ENCODE measurements at regions not wholly inside any gene's neighbourhood (a gene's known extent, or its start where the extent isn't known, plus 50 kb on each side); places are given as distances from the start of the nearest gene placed in this dataset.

DNA sequence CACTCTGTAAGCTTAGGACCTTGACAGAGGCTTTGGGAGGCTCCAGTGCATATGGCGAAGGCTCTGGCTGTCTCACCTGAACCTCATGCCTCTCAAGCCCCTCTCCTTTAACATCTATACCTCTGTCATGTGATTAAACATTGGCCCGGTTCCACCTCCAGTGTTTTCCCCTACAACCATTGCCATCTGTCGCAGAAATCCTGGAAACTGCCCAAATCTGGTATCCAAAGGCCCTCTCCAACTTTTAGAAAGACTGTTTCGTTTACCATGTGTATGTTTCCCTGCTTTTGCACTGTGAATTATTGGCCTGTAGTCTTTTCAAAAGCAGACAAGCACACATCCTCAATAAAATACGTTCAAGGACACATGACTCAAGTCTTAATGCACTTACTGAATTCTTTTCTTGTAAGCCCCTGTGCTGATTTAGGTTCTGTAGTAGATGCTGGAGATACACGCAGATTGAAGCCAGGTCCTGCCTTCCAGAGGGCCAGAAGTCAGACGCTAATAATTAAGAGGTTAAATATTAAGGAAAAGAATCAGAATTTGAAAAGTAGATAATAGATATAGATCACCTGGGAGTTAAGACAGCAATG is 386.4 kb upstream of the SLC14A2 start:
- H3K9me3 ChIP-seq (ENCODE audit: control insufficient read depth, insufficient read depth, low read length): peaks cover 6% of the 10 kb centered on the region
- H3K4me2 ChIP-seq (ENCODE audit: low read depth, low read length): no peak overlapping the region
- peaks cover 12% of the 10 kb centered on the region for H3K4me1 ChIP-seq (ENCODE audit: control insufficient read depth, insufficient read depth, low read length)
- no peak overlapping the region for H3K56ac ChIP-seq (ENCODE audit: extremely low read depth, insufficient read depth, low read length)
- no peaks in the 10 kb centered on the region for H4K20me1 ChIP-seq (ENCODE audit: insufficient read depth, low read length)
- no TSS peak for BruUV-seq (replicated peaks)
- no peak overlapping the region; the same call in 1 of the 2 replicates for H3K18ac ChIP-seq (ENCODE audit: low read depth, low read length)
- no peak overlapping the region for H2BK20ac ChIP-seq (ENCODE audit: low read depth, low read length)
- no peak overlapping the region for H2AFZ ChIP-seq (replicated peaks; ENCODE audit: low read length, poor library complexity)
- H2BK15ac ChIP-seq (ENCODE audit: low read depth, low read length): no peak overlapping the region
- no peak overlapping the region for H3K9ac ChIP-seq (ENCODE audit: low read depth, low read length)
- in situ Hi-C loops (cut with MboI; ENCODE audit: low sequenced_read_pairs): no loop called here
- no peak overlapping the region for H3K4ac ChIP-seq (ENCODE audit: low read depth, low read length)
- 89% methylated on average over 1 of the region's 7 CpGs; no CpG with 5 or more reads in 1 of the 2 experiments for WGBS, 2 experiments (ENCODE audit: extremely low coverage in 2 of 2, insufficient read length in 1 of 2)
- H2BK120ac ChIP-seq (ENCODE audit: low read depth, low read length): no peak overlapping the region
- H4K5ac ChIP-seq (ENCODE audit: low read depth, low read length): no peak overlapping the region
- H3K14ac ChIP-seq (replicated peaks; ENCODE audit: low read depth, low read length): no peak overlapping the region
- H4K91ac ChIP-seq (ENCODE audit: insufficient read depth, low read depth, low read length): no peak overlapping the region
- no peak overlapping the region for H3K27ac ChIP-seq (ENCODE audit: insufficient read depth, low read length)
- H2AK9ac ChIP-seq (replicated peaks; ENCODE audit: low read depth, low read length, poor library complexity): no peak overlapping the region
- dilution Hi-C loops (cut with HindIII; ENCODE audit: low sequenced_read_pairs, unreplicated experiment): no loop called here
- no peaks in the 10 kb centered on the region for H3K36me3 ChIP-seq (ENCODE audit: control insufficient read depth, insufficient read depth, low read length)
- H2AK5ac ChIP-seq (ENCODE audit: low read depth, low read length): no peak overlapping the region
- DNase-seq (no peak), ATAC-seq (ENCODE audit: low read depth) (no peak)
- ChIA-PET POLR2A (ENCODE audit: unreplicated experiment) (no interaction called here), CTCF (no interaction called here)
- H3K4me3 ChIP-seq (ENCODE audit: insufficient read depth, low read depth, low read length): no peak overlapping the region
- no peaks in the 10 kb centered on the region for H3K9me1 ChIP-seq (ENCODE audit: insufficient read depth, low read length)
- H4K8ac ChIP-seq (ENCODE audit: low read depth in 2 of 2, low read length in 2 of 2): no peak overlapping the region
- intact Hi-C loops (cut with micrococcal nuclease): no loop called here
- no peak overlapping the region for H2BK5ac ChIP-seq (ENCODE audit: low read depth, low read length, poor library complexity, severe bottlenecking)
- H3K23ac ChIP-seq (ENCODE audit: low read depth, low read length): no peak overlapping the region
- H3K27me3 ChIP-seq (ENCODE audit: control insufficient read depth, insufficient read depth, low read length): peaks cover 8% of the 10 kb centered on the region; the same call in 1 of the 2 replicates
- TF ChIP-seq NFE2L2 (IDR thresholded peaks at IDR 0.05; ENCODE audit: low read depth, low read length) (no peak), SMC3 (IDR thresholded peaks at IDR 0.05; ENCODE audit: low read depth, low read length) (no peak), RAD21 (IDR thresholded peaks at IDR 0.05; ENCODE audit: low read length) (no peak), RFX5 (IDR thresholded peaks at IDR 0.05; ENCODE audit: low read depth, low read length) (no peak), RCOR1 (IDR thresholded peaks at IDR 0.05; ENCODE audit: insufficient replicate concordance, low read length) (no peak), MAFK (IDR thresholded peaks at IDR 0.05; ENCODE audit: low read depth, low read length) (no peak), MXI1 (IDR thresholded peaks at IDR 0.05; ENCODE audit: borderline replicate concordance, low read depth, low read length) (no peak)
- TF ChIP-seq, protein P1, sequence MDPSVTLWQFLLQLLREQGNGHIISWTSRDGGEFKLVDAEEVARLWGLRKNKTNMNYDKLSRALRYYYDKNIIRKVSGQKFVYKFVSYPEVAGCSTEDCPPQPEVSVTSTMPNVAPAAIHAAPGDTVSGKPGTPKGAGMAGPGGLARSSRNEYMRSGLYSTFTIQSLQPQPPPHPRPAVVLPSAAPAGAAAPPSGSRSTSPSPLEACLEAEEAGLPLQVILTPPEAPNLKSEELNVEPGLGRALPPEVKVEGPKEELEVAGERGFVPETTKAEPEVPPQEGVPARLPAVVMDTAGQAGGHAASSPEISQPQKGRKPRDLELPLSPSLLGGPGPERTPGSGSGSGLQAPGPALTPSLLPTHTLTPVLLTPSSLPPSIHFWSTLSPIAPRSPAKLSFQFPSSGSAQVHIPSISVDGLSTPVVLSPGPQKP (IDR thresholded peaks at IDR 0.05; ENCODE audit: borderline replicate concordance, low read depth, low read length): no peak
- H3K79me1 ChIP-seq (ENCODE audit: low read depth in 1 of 2, low read length in 2 of 2): no peaks in the 10 kb centered on the region

All from IMR-90 (cell line).